Stimulated activated CD4-positive, alpha-beta T cell treated with anti-CD3 and anti-CD28 coated beads, Interleukin-12 subunit alpha, Interleukin-12 subunit beta, amount 100 ng/mL, for 4 hours (primary cell): ENCODE measurements at regions not wholly inside any gene's neighbourhood (a gene's known extent, or its start where the extent isn't known, plus 50 kb on each side); places are given as distances from the start of the nearest gene placed in this dataset.

Experiments used
- DNase-seq: peaks from one replicate; pipeline ENCODE4 v3.0.0-alpha.2; 2020

DNA sequence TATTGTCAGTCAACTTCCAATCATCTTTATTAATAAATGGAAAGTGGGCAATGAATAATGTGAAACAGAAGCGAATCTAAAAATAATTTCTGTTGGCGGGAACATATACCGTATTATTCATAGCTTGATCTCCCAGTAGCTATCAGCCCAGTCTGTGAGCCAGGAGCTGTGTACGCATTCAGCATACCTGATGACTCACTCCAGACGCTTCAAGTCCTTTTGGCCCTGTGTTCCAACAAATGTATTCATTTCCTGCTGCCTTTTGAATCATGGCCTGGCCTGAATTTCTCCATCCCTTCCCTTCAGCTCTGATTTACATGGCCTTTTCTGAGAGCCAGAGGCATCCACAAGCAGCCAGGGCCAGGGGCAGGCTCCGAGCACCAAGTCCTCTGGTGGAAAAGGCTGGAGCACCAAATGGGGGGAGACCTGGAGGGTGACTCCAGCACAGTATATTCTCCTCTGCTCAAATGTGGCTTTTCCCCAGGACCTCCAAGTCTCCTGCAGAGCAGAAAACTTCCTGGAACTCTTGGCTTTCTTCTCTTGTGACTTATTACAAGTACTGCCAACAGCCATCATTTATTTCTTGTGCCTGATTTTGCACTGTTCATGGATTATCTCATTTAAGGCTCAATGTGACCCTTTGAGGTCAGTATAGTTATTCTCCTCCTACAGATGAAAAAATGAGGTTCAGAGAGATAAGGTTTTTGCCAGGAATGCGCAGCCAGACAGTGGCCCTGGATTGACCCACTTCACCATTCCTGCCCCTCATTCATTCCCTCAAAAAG is 108.7 kb downstream of the EN1 start:
- DNase-seq, result no peak

DNA sequence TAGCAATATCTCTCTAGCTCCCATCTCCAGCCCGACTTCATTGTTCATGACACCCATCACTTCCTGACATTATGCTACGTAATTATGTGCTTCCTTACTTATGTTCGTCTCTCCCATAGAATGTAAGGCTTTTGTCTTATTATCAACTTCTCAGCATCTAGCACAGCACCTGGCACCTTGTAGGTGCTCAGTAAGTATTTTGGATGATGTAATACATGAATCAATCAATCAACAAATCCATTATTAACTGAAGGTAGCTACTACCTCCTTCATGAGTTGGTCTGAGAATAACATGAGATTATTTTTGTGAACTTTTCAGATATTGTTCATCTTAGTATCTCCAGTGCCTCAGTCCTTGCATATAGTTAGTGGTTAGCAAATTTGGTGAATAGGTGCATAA is 109.3 kb downstream of the EN1 start:
- no peak for DNase-seq

DNA sequence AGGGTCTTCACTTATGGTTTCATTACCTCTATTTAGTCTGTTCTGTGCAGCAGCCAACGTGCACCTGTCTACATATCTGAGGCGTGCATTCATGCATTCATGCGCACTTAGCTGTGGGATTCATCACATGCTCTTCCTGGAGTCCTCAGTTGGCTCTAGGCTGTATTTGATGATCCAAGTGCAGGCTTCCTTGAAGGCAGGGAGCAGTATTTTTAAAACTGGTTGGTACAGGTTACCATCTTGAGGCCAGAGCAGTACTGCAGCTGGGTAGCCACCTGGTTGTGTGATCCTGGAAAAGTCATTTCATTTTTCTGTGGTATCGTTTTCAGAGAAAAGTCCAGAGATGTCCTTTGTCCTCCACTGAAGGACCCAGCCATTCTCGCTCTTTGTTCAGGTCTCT is 109.8 kb downstream of the EN1 start:
- DNase-seq, result no peak

DNA sequence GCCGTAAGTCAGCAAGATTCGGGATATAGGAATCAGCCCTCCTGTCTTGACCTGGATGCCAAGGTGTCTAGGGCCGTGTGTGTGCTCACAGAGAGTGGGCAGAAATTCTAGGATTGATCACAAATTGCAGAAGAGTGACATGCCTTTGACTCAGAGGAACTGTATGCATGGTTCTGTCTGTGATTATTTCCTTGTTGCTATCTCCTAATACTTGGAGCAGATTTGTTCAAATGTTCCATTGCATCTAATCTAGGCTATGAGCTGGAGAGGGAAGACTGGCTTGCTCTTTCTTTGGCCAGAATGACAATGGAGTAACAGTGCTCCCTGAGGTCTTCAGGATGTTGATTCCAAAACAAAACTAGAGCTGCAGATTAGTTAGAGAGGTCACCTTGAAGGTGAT is 115.0 kb downstream of the EN1 start:
- DNase-seq, result no peak

DNA sequence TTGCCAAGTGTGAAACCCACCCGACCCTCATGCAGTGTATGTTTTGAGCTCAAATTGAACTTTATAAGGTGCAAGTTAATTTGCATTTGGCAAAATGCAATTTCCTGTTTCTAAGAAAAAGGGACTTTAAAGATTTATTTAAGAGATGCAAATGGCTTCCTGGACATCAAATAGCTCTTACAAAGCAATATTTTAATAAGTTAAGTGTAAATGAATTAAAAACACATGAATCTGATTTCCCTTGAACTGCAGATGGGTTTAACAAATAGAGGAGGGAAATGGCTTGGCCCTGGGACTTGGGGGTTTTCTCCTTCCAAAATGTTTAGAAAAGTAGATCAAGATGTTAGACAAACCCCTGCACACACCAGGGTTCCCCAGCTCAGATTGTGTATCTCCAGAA is 116.0 kb downstream of the EN1 start:
- no peak for DNase-seq

DNA sequence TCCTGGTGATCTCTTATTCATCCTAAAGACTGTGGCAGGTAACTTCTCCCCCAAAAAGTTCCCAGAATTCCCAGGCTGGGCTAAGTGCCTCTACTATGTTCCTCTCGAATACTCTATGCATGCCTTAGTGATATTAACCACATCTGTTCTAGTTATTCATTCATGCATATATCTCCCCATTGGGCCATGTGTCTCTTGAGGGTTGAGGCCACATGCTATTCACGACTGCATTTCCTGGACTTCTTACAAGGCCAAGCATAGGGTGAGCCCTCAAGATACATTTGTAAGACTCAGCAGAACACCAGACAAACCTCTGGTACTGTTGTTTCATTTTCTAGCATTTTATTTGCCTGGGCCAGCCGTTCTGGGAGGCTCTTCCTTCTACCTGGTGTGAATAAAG is 117.0 kb downstream of the EN1 start:
- DNase-seq, result no peak

DNA sequence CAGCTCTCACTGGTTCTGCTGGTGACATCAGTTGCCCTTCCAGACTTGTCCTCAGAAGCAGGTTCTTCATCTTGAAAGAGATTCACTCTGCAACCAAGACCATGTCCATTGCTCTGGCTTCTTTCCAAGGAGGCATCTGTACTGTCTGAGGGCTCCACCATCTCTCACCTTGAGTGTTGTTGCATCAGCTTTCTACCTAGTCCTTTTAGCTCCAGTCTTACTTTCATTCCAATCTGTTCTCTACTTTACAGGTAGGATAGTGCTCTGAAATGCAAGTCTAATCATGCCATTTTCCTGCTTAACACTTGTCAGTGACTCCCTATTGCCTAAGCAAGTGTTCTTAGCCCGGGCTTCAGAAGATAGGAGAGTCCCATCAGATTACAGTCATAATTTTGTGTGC is 117.7 kb downstream of the EN1 start:
- no peak for DNase-seq

DNA sequence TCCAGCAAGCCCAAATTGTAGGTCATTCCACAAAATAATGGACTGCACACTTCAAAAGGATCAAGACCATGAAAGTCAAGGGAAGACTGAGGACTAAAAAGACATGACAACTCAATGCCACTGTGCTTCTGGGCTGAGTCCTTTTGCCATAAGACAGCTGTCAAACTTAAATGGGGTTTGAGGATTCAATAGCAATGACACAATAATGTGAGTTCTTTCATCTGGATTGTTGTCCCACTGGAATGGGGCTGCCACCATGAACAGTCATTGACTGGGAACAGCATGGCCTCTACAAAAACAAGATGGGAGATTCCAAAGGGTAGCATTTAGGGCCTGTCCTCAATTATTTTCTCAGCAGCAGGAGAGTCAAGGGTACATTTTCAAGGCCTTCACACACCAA is 118.5 kb downstream of the EN1 start:
- no peak for DNase-seq

DNA sequence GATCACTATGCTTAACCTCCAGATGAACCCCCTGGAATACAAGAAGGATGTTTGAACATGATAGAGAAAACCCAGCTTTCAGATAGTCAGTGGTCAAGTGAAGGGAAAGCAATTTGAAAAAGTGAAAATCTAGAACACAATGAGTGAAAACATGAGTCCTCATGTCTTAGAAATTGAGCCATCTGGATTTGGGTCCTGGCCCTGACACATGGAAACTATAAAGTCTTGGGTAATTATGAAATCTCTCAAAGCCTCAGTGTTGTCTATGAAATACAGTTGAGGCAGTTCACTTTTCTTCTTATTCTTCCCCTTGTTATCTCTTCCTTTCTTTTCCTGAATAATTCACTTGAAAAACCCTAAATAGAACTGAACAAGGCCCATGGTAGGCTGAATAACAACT is 120.6 kb downstream of the EN1 start:
- DNase-seq, result no peak

DNA sequence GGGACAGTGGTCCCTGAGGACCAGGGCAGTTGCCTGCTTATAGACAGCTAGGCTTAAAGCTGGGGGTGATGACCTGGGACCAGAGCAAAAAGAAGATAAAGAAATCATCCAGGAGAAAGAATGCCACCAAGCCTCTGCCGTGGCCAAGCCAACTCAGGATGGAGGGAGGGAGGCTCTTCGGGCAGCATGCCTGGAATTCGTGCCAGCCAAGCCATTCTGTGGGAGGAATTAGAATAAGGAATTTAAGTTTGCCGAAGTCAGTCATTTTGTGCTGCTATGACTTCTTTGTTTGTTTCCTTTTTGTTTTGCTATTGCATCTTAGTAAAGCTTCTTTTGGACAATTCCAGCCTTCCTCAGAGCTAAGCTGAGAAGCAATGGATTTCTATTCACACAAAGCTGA is 124.1 kb downstream of the EN1 start:
- DNase-seq, result no peak

DNA sequence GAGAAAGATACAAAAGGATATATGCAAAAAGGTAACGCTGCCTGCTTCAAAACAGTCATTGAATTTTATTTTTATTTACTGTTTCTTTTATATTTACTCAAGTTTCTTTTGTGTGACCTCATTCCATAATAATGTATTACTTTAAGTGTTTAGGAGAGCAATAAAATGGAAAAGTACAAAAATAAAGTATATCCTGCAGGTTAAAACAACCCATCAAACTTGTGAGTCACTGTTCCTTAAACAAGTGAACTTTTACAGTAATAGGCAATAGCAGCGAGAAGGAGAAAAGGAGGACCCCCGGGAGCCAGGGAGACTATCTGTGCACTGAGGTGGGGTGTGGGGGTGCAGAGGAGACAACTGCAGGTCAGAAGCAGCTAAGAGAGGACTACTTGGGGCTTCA is 124.5 kb downstream of the EN1 start:
- DNase-seq, result no peak

DNA sequence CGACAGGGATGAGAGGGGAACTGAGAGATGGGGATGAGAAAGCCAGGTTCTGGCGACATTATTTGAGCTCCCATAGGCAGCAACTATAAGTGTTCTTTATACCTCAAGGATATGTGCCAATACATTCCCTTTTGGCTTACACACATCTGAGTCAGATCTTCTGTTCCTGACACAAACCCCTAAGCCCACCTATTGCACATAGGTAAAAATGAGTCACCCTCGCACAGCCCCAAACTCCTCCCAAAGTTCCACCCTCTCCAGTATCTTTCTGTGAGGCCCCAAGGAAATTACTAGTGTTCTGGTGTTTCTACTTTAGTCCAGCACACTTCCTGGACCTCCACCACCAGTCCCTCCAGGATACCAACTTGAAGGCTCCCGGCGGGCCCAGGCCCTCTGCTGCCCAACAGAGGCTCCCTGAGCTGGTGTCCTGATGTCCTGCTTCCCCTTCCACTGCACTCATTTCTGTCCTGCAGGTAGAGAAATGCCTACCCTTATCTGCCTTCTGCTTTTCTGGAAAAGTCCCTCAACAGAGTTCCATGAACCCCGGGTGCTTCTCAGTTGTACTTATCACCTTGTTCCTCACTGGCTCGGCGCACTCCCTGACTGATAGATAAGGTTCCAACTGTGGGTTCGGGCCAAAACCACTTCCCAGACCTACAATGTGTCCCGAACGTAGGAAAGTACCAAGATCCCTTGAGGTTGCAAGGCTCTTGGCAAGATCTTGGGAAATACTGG is 125.5 kb downstream of the EN1 start:
- no peak for DNase-seq

DNA sequence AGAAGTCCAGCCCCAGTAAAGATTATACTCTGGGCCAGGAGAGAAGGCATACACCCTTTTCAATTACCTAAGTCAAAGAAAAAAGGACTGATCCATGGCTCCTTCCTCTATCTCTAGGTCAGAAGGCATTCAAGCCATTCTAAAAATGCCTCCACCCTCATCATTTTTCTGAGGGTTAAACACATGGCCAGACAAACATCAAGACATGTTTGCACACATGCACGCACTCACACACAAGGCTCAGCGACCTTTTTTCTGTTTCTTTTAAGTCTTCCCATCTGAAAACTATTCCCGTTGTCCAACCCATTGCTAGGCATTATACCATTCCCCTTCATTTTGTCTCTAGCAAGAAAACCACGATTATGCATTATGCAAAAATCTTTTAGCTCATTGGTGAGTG is 126.6 kb downstream of the EN1 start:
- no peak for DNase-seq

DNA sequence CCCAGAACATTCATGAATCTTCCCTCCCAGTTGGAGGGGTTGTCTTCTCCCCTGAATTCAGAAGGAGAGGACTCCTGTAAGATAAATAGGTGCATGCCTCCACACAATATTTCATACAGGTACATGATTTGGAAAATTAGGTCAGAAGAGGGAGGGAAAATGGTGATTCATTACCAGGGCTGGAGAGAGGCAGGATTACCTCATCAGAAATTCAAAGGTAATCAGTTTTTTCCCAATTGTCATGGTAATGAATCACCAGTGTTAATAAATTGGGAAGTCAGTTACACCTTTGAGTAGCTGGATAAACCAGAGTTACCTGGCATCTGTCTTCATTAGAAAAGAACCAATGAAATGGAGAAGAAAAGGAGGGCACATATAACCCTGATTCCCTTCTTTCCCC is 128.5 kb downstream of the EN1 start:
- no peak for DNase-seq

DNA sequence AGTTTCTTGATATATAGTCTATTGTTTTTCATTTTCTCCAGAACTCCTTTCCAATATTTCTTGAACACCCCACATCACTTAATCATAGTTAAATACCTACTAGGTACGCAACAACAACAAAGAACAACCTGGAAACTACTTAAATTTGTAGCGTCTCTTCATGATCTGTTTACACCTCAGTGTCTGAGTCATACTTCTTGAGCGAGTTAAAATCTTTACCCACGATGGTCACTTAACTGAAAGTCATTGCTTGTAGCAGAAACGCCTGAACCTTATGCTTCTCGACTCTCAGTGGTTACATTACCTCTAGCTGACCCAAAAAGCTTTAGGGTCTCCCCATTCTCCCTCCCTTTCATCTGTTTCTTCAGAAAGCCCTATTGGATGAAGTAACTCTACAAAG is 131.3 kb downstream of the EN1 start:
- no peak for DNase-seq

DNA sequence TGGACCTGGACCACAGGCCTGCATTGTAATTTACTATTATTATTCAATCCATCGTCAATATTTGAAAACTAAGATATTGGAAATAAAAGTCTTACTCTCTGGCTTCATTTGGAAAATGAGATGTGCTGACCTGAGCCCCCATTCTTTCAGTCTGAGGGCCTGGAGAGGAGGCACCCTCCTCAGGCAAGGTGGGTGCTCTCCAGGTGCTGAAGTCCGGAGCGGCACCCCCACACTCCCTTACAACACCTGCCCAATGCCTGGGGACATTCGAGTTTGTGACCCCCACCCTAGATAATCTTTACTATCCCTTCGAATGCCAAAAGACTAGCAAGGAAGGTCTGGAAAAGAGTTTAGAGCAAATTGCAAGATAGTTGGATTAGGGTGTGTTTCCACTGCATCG is 133.3 kb downstream of the EN1 start:
- no peak for DNase-seq

DNA sequence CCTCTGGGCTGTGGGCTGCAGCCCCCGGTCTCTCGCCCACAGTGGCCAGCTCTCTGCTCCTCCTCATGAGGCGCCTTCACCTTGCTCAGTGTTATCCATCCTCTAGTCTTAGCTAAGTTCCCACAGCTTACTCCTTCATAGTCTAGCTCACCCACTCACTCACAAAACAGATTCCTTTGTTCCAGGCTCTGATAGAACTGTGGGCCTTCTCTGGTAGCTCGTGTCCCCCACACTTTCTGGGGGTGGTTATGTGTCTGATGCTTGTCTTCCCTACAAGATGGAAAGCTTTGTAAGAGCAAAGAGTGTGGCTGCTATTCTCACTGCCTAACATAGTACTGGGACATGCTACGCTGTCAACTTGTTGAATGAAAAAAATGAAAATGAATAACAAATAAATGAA is 135.8 kb downstream of the EN1 start:
- no peak for DNase-seq

DNA sequence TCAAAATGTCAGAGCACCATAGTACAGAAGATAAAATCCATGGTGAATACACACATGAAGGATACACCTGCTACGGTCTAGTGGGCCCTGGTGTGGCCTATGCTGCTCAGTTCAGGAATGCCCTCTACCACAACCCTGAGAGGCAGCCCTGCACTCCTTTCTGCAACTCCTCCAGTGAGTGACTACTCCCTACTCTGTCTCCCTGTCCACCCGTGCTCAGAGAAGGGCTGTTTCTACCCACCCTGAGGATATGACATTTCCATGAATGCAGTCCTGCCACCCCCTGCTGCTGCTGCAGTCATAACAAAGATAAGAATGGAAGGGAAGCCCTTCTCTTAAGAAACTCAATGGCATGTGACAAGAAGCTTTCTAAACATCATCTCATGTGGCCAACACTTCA is 137.0 kb downstream of the EN1 start:
- no peak for DNase-seq

DNA sequence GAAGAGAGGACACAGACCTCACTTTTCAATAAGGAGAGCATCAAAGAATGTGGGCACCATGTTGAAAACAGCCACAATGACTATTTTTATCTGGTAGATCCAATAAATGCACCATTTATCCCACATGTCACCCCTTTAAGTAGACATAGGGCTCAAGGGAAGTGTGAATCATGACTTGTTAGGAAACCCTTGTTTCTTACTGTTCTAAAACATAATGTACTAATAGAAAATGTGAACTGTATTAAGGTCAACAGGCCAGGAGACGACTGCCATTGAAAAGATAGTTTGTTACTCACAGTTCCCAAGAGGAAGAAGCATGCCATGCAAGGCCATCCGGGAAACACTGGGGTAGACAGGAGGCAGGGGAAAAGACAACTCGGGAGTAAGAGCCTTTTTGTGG is 137.7 kb downstream of the EN1 start:
- no peak for DNase-seq

DNA sequence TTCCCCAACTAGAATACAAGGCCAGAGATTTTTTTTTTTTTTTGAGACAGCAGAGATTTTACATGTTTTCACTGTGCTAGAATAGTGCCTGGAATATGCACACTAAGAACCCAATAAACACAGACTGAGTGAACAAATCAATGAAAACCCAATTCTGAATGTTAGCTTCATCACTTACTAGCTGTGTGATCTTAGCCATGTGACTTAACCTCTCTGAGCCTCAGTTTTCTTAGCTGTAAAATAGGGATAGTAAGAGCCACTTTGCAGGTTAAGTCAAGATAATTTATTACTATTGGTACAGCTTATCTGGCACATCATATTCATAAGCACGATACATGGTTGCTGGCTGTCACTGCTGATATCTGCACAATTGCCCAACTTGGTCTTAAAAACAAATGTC is 140.6 kb downstream of the EN1 start:
- no peak for DNase-seq

DNA sequence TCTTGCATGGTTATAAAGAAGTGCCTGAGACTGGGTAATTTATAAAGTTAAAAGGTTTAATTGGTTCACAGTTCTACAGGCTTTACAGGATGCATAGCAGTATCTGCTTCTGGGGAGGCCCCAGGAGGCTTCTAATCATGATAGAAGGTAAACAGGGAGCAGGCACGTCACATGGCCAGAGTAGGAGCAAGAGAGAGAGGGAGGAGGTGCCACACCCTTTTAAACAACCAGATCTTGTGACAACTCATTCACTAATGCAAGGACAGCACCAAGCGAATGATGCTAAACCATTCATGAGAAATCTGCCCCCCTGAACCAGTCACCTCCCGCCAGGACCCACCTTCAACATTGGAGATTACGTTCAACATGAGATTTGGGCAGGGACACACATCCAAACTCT is 141.1 kb downstream of the EN1 start:
- no peak for DNase-seq

DNA sequence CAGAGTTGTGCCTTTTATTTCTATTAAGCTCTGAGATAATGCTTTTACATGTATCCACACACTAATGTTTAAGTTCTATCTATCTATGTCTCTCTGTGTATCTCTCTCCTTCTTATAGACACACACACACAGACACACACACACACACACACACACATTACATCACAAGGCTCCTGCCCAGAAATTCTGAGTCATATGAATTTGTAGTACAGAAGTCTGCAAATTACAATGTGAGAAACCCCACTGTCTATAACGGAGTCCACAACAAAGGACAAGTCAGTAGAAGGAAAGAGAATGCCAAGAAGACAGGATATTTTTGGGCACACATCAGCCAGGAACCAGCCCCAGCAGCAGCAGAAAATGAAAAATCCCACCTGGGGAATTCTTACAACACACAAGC is 142.4 kb downstream of the EN1 start:
- no peak for DNase-seq

DNA sequence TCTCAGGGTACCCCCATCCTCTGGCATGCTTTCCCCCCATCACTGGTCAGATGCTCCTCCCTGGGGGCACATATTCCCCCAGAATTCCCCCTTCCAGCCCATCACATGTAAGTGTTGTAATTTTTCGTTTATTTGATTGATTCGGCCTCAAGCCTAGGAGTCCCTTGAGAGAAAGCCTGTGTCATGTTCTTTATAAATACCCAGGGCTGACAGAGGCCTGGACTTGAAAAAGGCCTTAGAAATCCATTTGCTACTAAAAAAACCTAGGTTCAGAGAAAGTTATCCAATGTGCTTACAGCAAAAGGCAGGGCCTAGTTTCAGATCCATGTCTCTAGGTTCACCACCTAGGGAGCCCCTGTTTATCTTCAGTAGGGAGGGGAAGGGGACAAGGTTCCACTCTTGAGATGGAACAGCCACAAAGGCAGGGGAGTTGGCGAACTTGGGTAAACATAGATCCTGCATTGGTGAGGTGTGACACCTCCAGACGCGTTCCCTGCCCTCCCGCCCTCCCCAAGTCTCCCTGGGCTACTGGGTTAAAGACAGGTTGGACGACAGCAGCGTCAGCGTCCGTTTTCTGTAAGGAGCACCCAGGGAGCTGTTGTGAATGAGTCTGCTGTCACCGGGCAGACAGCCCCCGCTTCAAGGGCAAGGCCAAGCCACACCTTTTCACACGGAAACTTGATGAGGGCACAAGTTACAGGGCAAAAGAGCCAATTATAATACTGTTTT is 147.8 kb downstream of the EN1 start:
- no peak for DNase-seq

DNA sequence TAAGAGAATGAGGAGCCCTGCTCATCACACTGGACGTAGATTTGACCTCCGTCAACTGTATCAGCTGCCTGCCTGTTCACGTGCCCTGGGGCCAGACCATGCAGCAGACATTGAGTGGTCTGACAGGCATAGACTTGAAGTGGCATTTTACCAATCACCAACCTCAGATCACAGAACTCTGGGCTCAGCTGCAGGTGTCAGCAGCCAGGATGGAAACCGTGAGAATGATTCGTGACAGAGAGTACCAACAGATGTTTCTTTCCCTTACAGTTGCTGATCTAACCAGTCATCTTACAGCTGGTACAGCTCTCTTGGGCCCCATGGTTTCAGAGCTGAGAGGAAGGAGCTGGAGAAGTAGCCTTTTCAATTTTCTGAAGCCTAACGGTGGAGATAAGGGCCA is 148.9 kb downstream of the EN1 start:
- no peak for DNase-seq
